PC-9 (cell line): ENCODE measurements at regions not wholly inside any gene's neighbourhood (a gene's known extent, or its start where the extent isn't known, plus 50 kb on each side); places are given as distances from the start of the nearest gene placed in this dataset.

Experiments used
- BruUV-seq: library from RNA; stranded (reverse); fragments of 400-500 nt; replicated peaks from 2 replicates; lab custom pipeline; 2021; lab: Mats Ljungman, UMichigan
- CTCF ChIA-PET: fragments of 300-600 bp; sonication (Branson Sonifier 250); formaldehyde crosslinking; loops from one replicate; lab custom pipeline; 2022; ENCODE audit warnings: antibody characterized with exemption; lab: Charles Lee
- POLR2A ChIA-PET: fragments of 300-600 bp; sonication (Branson Sonifier 250); formaldehyde crosslinking; loops from one replicate; lab custom pipeline; 2022; ENCODE audit warnings: antibody characterized with exemption; ENCODE audit not compliant: unreplicated experiment; lab: Charles Lee
- DNase-seq, 2 experiments: peaks; one replicate each; pipeline versions ENCODE4 v3.0.0 to v3.0.0-alpha.2; 2015 to 2022; ENCODE audit warnings: mixed read lengths in 1 of 2
- H2AFZ ChIP-seq: fragments of 200-600 bp; sonication (generic); 2 replicates; pipeline ENCODE4 v1.8.1; 2017; ENCODE audit warnings: antibody characterized with exemption
- H3F3A ChIP-seq: fragments of 200-600 bp; sonication (generic); 2 replicates; pipeline ENCODE4 v1.8.1; 2017; ENCODE audit warnings: antibody characterized with exemption, mild to moderate bottlenecking, low read depth; ENCODE audit not compliant: insufficient read depth
- H3K27ac ChIP-seq: fragments of 200-600 bp; sonication (generic); 2 replicates; pipeline ENCODE4 v1.6.1; 2016; ENCODE audit warnings: mixed run types
- H3K27me3 ChIP-seq: fragments of 200-600 bp; sonication (generic); 2 replicates; pipeline ENCODE4 v1.6.1; 2016; ENCODE audit warnings: low read depth, mixed run types; ENCODE audit not compliant: insufficient read depth
- H3K36me3 ChIP-seq: fragments of 200-600 bp; sonication (generic); 2 replicates; pipeline ENCODE4 v1.6.1; 2016; ENCODE audit warnings: low read depth, mixed run types
- H3K4me1 ChIP-seq: fragments of 200-600 bp; sonication (generic); replicated peaks from 2 replicates; pipeline ENCODE4 v1.6.1; 2016; ENCODE audit warnings: mixed run types; ENCODE audit not compliant: insufficient read depth
- H3K4me2 ChIP-seq: fragments of 200-600 bp; sonication (generic); 2 replicates; pipeline ENCODE4 v1.6.1; 2017; ENCODE audit warnings: mixed run types
- H3K4me3 ChIP-seq: fragments of 200-600 bp; sonication (generic); 2 replicates; pipeline ENCODE4 v1.6.1; 2016; ENCODE audit warnings: mixed run types
- H3K79me2 ChIP-seq: fragments of 200-600 bp; sonication (generic); 2 replicates; pipeline ENCODE4 v1.6.1; 2017; ENCODE audit warnings: low read depth, mixed run types
- H3K9me2 ChIP-seq: fragments of 200-600 bp; sonication (generic); 2 replicates; pipeline ENCODE4 v1.8.1; 2017; ENCODE audit warnings: mild to moderate bottlenecking; ENCODE audit not compliant: insufficient read depth
- H3K9me3 ChIP-seq: fragments of 200-600 bp; sonication (generic); 2 replicates; pipeline ENCODE4 v1.8.1; 2016; ENCODE audit warnings: low read depth; ENCODE audit not compliant: insufficient read depth
- H4K20me1 ChIP-seq: fragments of 200-600 bp; sonication (generic); 2 replicates; pipeline ENCODE4 v1.8.1; 2017; ENCODE audit not compliant: insufficient read depth
- EZH2 ChIP-seq: fragments of 200-600 bp; sonication (generic); IDR thresholded peaks from 2 replicates; pipeline ENCODE4 v1.8.0; 2017; ENCODE audit warnings: antibody characterized with exemption, low read depth
- intact Hi-C: fragments of 100-400 bp; cut with micrococcal nuclease; formaldehyde crosslinking; loops from one replicate; pipeline ENCODE4 v1.10.0; 2022; ENCODE audit not compliant: unreplicated experiment
- TF ChIP-seq, protein P1 (sequence below): fragments of 200-600 bp; sonication (generic); conservative IDR thresholded peaks from 2 replicates; pipeline ENCODE4 v1.6.1; 2017; ENCODE audit warnings: mixed run types, antibody characterized with exemption, mild to moderate bottlenecking, moderate library complexity

DNA sequence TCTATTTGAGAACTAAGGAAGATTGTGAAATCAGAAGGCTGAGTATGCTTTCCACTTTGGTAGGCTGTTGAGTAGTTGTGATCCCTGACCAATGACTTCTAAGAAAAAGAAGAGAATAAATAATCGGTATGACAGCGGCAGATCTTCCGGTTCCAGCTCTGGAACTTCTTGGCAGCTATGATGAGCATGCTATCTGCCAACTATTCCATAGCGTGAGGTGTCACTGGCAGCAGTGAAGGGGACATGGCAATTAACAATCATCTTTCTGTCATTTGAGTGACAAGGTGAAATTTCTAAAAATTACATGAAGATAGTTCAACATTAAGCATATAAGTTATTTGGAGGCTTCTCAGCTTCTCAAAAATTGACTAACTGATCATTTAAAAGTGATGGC is 140.1 kb upstream of the NETO1 start:
- CTCF ChIA-PET: no interaction called here
- no TSS peak for BruUV-seq

DNA sequence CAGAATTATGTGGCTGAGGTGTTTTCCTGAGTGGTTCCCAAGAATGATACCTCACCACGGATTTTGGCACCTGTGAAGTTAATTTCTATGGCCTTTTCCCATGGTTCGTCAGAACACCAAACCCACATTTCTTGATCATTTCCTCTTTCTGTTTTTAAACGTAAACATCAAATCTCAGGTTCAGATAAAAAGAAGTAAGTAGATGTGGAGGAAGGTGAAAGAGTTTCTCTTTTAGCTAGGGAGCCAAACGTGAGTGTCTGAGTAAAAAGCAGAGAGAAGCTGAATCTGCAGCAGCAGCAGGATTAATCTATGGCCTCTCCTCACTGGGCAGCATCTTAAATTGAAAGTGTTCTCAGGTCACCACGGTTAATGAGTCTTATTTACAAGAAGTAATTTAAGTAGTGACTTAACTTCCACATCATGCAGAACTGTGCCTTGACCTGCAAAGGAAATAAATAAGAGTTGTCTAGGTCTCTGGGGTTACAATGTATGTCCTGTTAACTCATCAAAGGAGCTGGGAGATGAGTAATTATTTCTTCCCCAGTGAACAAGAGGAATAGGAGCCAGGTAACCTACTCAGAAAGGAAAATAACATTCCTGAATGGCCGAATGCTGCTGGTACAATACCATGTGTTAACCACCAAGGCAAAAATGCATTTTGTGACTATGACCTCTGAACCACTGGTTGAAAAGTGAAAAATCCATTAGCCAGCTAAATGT is 139.6 kb upstream of the NETO1 start:
- H3K4me2 ChIP-seq: no peak overlapping the region
- no peaks in the 10 kb centered on the region for H3K27me3 ChIP-seq
- H3K9me3 ChIP-seq: 0 out of 2 replicates have a peak, but pooled peaks cover 13% of the 10 kb centered on the region
- no peak overlapping the region for H2AFZ ChIP-seq
- no peaks in the 10 kb centered on the region for H3K36me3 ChIP-seq
- H3F3A ChIP-seq: no peaks in the 10 kb centered on the region
- H3K4me3 ChIP-seq: no peak overlapping the region
- no peak overlapping the region for H3K27ac ChIP-seq
- no TSS peak for BruUV-seq
- TF ChIP-seq EZH2: no peak
- TF ChIP-seq, protein P1, sequence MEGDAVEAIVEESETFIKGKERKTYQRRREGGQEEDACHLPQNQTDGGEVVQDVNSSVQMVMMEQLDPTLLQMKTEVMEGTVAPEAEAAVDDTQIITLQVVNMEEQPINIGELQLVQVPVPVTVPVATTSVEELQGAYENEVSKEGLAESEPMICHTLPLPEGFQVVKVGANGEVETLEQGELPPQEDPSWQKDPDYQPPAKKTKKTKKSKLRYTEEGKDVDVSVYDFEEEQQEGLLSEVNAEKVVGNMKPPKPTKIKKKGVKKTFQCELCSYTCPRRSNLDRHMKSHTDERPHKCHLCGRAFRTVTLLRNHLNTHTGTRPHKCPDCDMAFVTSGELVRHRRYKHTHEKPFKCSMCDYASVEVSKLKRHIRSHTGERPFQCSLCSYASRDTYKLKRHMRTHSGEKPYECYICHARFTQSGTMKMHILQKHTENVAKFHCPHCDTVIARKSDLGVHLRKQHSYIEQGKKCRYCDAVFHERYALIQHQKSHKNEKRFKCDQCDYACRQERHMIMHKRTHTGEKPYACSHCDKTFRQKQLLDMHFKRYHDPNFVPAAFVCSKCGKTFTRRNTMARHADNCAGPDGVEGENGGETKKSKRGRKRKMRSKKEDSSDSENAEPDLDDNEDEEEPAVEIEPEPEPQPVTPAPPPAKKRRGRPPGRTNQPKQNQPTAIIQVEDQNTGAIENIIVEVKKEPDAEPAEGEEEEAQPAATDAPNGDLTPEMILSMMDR: no peak
- CTCF ChIA-PET: no interaction called here
- H3K4me1 ChIP-seq: peaks cover 9% of the 10 kb centered on the region
- H4K20me1 ChIP-seq: no peaks in the 10 kb centered on the region
- no peaks in the 10 kb centered on the region for H3K79me2 ChIP-seq
- no peaks in the 10 kb centered on the region for H3K9me2 ChIP-seq
- intact Hi-C loops: no loop called here
- POLR2A ChIA-PET: no interaction called here
- no peak for DNase-seq

More for the DNA sequence above, 140.1 kb upstream of the NETO1 start:
- H3K4me2 ChIP-seq: no peak overlapping the region
- no peak overlapping the region for H2AFZ ChIP-seq
- H4K20me1 ChIP-seq: no peaks in the 10 kb centered on the region
- DNase-seq: no peak
- TF ChIP-seq, protein P1: no peak
- no peak for TF ChIP-seq EZH2
- 0 out of 2 replicates have a peak, but pooled peaks cover 13% of the 10 kb centered on the region for H3K9me3 ChIP-seq
- H3K27me3 ChIP-seq: no peaks in the 10 kb centered on the region
- no peaks in the 10 kb centered on the region for H3K79me2 ChIP-seq
- intact Hi-C loops: no loop called here
- peaks cover 9% of the 10 kb centered on the region for H3K4me1 ChIP-seq
- no peaks in the 10 kb centered on the region for H3K36me3 ChIP-seq
- H3F3A ChIP-seq: no peaks in the 10 kb centered on the region
- no peak overlapping the region for H3K4me3 ChIP-seq
- no peak overlapping the region for H3K27ac ChIP-seq
- no peaks in the 10 kb centered on the region for H3K9me2 ChIP-seq
- POLR2A ChIA-PET: no interaction called here

DNA sequence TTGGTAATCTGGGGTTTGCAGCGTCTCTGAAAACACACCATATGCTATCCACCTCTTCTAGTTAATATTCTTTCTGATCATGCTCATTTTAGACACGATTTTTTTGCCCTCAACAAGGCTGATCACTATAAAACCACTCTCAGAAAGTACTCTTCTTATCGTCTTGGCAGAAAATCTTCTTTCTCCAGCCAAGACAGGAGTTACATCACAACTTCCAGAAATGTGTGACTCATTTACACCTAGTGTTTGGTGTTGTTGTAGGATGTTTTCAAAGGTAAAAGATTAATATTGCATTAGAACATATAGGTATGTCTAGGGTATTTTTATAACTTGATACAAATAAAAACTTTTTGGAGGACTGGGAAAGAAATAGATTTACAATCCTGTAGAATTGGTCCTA is 138.5 kb upstream of the NETO1 start:
- Histone ChIP-seq H3K36me3 (no peaks in the 10 kb centered on the region), H3F3A (no peaks in the 10 kb centered on the region), H3K4me1 (peaks cover 11% of the 10 kb centered on the region), H3K27ac (no peak overlapping the region), H3K4me2 (no peak overlapping the region), H3K9me3 (0 out of 2 replicates have a peak, but pooled peaks cover 13% of the 10 kb centered on the region), H2AFZ (no peak overlapping the region; the same call in 1 of the 2 replicates), H3K4me3 (no peak overlapping the region), H3K27me3 (no peaks in the 10 kb centered on the region), H4K20me1 (no peaks in the 10 kb centered on the region), H3K9me2 (no peaks in the 10 kb centered on the region), H3K79me2 (no peaks in the 10 kb centered on the region)
- DNase-seq: no peak
- intact Hi-C loops: no loop called here
- ChIA-PET POLR2A (no interaction called here), CTCF (no interaction called here)
- no peak for TF ChIP-seq EZH2
- TF ChIP-seq, protein P1: no peak
- no TSS peak for BruUV-seq
